Mesodermal cell (in vitro differentiated cells): ENCODE measurements at regions not wholly inside any gene's neighbourhood (a gene's known extent, or its start where the extent isn't known, plus 50 kb on each side); places are given as distances from the start of the nearest gene placed in this dataset.

ENCODE experiments used
- H3K27ac ChIP-seq: 2 replicates; pipeline ENCODE4 v1.7.0; 2013; ENCODE audit warnings: mild to moderate bottlenecking, low read depth, low read length, moderate library complexity; ENCODE audit not compliant: severe bottlenecking
- H3K36me3 ChIP-seq: 2 replicates; pipeline ENCODE4 v1.7.1; 2013; ENCODE audit warnings: mild to moderate bottlenecking, low read length, moderate library complexity; ENCODE audit not compliant: control insufficient read depth, insufficient read depth
- H3K4me1 ChIP-seq: one replicate; pipeline ENCODE4 v1.7.1; 2013; ENCODE audit warnings: mild to moderate bottlenecking, low read length; ENCODE audit not compliant: insufficient read depth, control insufficient read depth, poor library complexity, severe bottlenecking
- H3K4me3 ChIP-seq: 2 replicates; pipeline ENCODE4 v1.7.0; 2013; ENCODE audit warnings: low read length, control low read depth, mild to moderate bottlenecking; ENCODE audit not compliant: insufficient read depth, poor library complexity, severe bottlenecking; ENCODE audit errors: extremely low read depth
- H3K9me3 ChIP-seq: 2 replicates; pipeline ENCODE4 v1.7.1; 2013; ENCODE audit warnings: mild to moderate bottlenecking, low read length, moderate library complexity; ENCODE audit not compliant: control insufficient read depth
- WGBS, 2 experiments: methylation state at CpG; one replicate each; pipeline ENCODE4 v1.1.5; 2013; ENCODE audit warnings: missing lambda C conversion rate in 2 of 2; ENCODE audit not compliant: insufficient coverage in 2 of 2; 5-methylcytosine and 5-hydroxymethylcytosine counted together

GRCh38 chr1:4330805-4331766 lies 323.3 kb upstream of the AJAP1 start:
- no peaks in the 10 kb centered on the region for H3K4me1 ChIP-seq
- H3K9me3 ChIP-seq: no peaks in the 10 kb centered on the region
- H3K27ac ChIP-seq: no peak overlapping the region
- no peak overlapping the region for H3K4me3 ChIP-seq
- no peaks in the 10 kb centered on the region for H3K36me3 ChIP-seq
- 89 to 90% methylated on average over 16 to 18 of the region's 23 CpGs for WGBS, 2 experiments

GRCh38 chr1:4331767-4332163 lies 322.6 kb upstream of the AJAP1 start:
- WGBS, 2 experiments: 92 to 94% methylated on average over 15 to 17 of the region's 20 CpGs
- H3K9me3 ChIP-seq: peaks cover under 1% of the 10 kb centered on the region
- no peaks in the 10 kb centered on the region for H3K4me1 ChIP-seq
- no peak overlapping the region for H3K27ac ChIP-seq
- H3K36me3 ChIP-seq: no peaks in the 10 kb centered on the region
- no peak overlapping the region for H3K4me3 ChIP-seq

GRCh38 chr1:4336507-4336906 lies 317.9 kb upstream of the AJAP1 start:
- no peak overlapping the region for H3K27ac ChIP-seq
- no peaks in the 10 kb centered on the region for H3K36me3 ChIP-seq
- H3K9me3 ChIP-seq: peaks cover 3% of the 10 kb centered on the region
- H3K4me3 ChIP-seq: no peak overlapping the region
- no peaks in the 10 kb centered on the region for H3K4me1 ChIP-seq
- WGBS, 2 experiments: 100% methylated on average over 1 to 3 of the region's 3 CpGs

GRCh38 chr1:4341421-4341820 lies 313.0 kb upstream of the AJAP1 start:
- Histone ChIP-seq H3K4me3 (no peak overlapping the region), H3K4me1 (no peaks in the 10 kb centered on the region)
- 71 to 77% methylated on average over 5 to 8 of the region's 8 CpGs for WGBS, 2 experiments

GRCh38 chr1:4344065-4344732 lies 310.2 kb upstream of the AJAP1 start:
- no peaks in the 10 kb centered on the region for H3K9me3 ChIP-seq
- H3K4me3 ChIP-seq: no peak overlapping the region
- 88 to 93% methylated on average over 10 to 16 of the region's 18 CpGs for WGBS, 2 experiments
- H3K36me3 ChIP-seq: no peaks in the 10 kb centered on the region
- H3K4me1 ChIP-seq: no peaks in the 10 kb centered on the region
- H3K27ac ChIP-seq: no peak overlapping the region

More at GRCh38 chr1:4341421-4341820, 313.0 kb upstream of the AJAP1 start:
- Histone ChIP-seq H3K9me3 (peaks cover 3% of the 10 kb centered on the region), H3K27ac (no peak overlapping the region), H3K36me3 (no peaks in the 10 kb centered on the region)

- no peak overlapping the region for H3K4me3 ChIP-seq
- WGBS, 2 experiments: 89 to 91% methylated on average over 13 to 14 of the region's 14 CpGs
- H3K9me3 ChIP-seq: no peaks in the 10 kb centered on the region
- no peaks in the 10 kb centered on the region for H3K4me1 ChIP-seq
- H3K36me3 ChIP-seq: no peaks in the 10 kb centered on the region
- no peak overlapping the region for H3K27ac ChIP-seq
Measured at GRCh38 chr1:4345094-4345493, 309.3 kb upstream of the AJAP1 start.

GRCh38 chr1:4346131-4346530 lies 308.3 kb upstream of the AJAP1 start:
- Histone ChIP-seq H3K4me1 (no peaks in the 10 kb centered on the region), H3K4me3 (no peak overlapping the region), H3K9me3 (no peaks in the 10 kb centered on the region), H3K36me3 (no peaks in the 10 kb centered on the region), H3K27ac (no peak overlapping the region)
- 80 to 83% methylated on average over 1 to 3 of the region's 4 CpGs for WGBS, 2 experiments

- Histone ChIP-seq H3K9me3 (no peaks in the 10 kb centered on the region), H3K36me3 (no peaks in the 10 kb centered on the region), H3K4me1 (no peaks in the 10 kb centered on the region), H3K27ac (no peak overlapping the region), H3K4me3 (no peak overlapping the region)
- WGBS, 2 experiments: 87 to 88% methylated on average over 3 to 5 of the region's 6 CpGs
Measured at GRCh38 chr1:4351453-4351852, 303.0 kb upstream of the AJAP1 start.

GRCh38 chr1:4353090-4353856 lies 301.1 kb upstream of the AJAP1 start:
- Histone ChIP-seq H3K9me3 (no peaks in the 10 kb centered on the region), H3K4me3 (no peak overlapping the region)
- WGBS, 2 experiments: 79 to 88% methylated on average over 11 to 13 of the region's 13 CpGs

GRCh38 chr1:4355839-4356238 lies 298.6 kb upstream of the AJAP1 start:
- Histone ChIP-seq H3K27ac (no peak overlapping the region), H3K9me3 (no peaks in the 10 kb centered on the region), H3K4me1 (no peaks in the 10 kb centered on the region), H3K36me3 (no peaks in the 10 kb centered on the region), H3K4me3 (no peak overlapping the region)
- WGBS, 2 experiments: 73 to 90% methylated on average over 2 to 3 of the region's 6 CpGs

More at GRCh38 chr1:4353090-4353856, 301.1 kb upstream of the AJAP1 start:
- no peak overlapping the region for H3K27ac ChIP-seq
- no peaks in the 10 kb centered on the region for H3K4me1 ChIP-seq
- no peaks in the 10 kb centered on the region for H3K36me3 ChIP-seq
